ENCODE measurements at regions not wholly inside any gene's neighbourhood (a gene's known extent, or its start where the extent isn't known, plus 50 kb on each side); places are given as distances from the start of the nearest gene placed in this dataset.

GRCh38 chr13:61831026-61831425, 415.4 kb upstream of the PCDH20 start:
- H3K27ac ChIP-seq (ENCODE audit: low read depth, low read length), result no peak overlapping the region
- intact Hi-C loops (cut with micrococcal nuclease), result no loop called here
- H3K27me3 ChIP-seq (ENCODE audit: insufficient read depth, low read length), result no peaks in the 10 kb centered on the region
- H3K9me3 ChIP-seq (ENCODE audit: control insufficient read depth in 1 of 2, insufficient read depth in 1 of 2, low read depth in 1 of 2, low read length in 2 of 2), result 0 out of 4 replicates have a peak, but pooled peaks cover 0 to 4% of the 10 kb centered on the region in 2 experiments
- no peak for DNase-seq (ENCODE audit: low read depth, low spot score)
- no peaks in the 10 kb centered on the region for H3K79me2 ChIP-seq (ENCODE audit: insufficient read depth, low read length)
- H3K4me1 ChIP-seq (ENCODE audit: control insufficient read depth in 1 of 2, insufficient read depth in 2 of 2, low read length in 2 of 2), result no peaks in the 10 kb centered on the region
- BruUV-seq (replicated peaks), result no TSS peak
- no peak for TF ChIP-seq MAX (IDR thresholded peaks at IDR 0.05)
- TF ChIP-seq YY1 (IDR thresholded peaks at IDR 0.05; ENCODE audit: extremely low read depth, insufficient replicate concordance, low read depth, low read length), result no peak
- TF ChIP-seq, protein P1, sequence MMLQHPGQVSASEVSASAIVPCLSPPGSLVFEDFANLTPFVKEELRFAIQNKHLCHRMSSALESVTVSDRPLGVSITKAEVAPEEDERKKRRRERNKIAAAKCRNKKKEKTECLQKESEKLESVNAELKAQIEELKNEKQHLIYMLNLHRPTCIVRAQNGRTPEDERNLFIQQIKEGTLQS (IDR thresholded peaks at IDR 0.05), result no peak
- TF ChIP-seq JUND (IDR thresholded peaks at IDR 0.05), result no peak
- ChIA-PET CTCF (no interaction called here), RAD21 (ENCODE audit: low non-redundant PET in 1 of 2, low total read pairs in 2 of 2, uncharacterized antibody in 2 of 2, unreplicated experiment in 2 of 2) (no interaction called here), POLR2A (no interaction called here)
- no peaks in the 10 kb centered on the region for H3K9me2 ChIP-seq (ENCODE audit: insufficient read depth)
- no peak overlapping the region for H3K9ac ChIP-seq (ENCODE audit: low read length)
- H4K20me1 ChIP-seq (ENCODE audit: insufficient read depth), result no peaks in the 10 kb centered on the region
- H2AFZ ChIP-seq (ENCODE audit: low read depth, low read length, poor library complexity, severe bottlenecking), result no peak overlapping the region
- no peak overlapping the region for H3K4me2 ChIP-seq (ENCODE audit: low read length)
- H3K4me3 ChIP-seq (replicated peaks in 1 of 2; ENCODE audit: low read depth in 1 of 2, low read length in 2 of 2), result no peak overlapping the region
- no peaks in the 10 kb centered on the region for H3K36me3 ChIP-seq (ENCODE audit: control insufficient read depth in 1 of 2, insufficient read depth in 2 of 2, low read length in 2 of 2)
- ATAC-seq, result no peak

DNA sequence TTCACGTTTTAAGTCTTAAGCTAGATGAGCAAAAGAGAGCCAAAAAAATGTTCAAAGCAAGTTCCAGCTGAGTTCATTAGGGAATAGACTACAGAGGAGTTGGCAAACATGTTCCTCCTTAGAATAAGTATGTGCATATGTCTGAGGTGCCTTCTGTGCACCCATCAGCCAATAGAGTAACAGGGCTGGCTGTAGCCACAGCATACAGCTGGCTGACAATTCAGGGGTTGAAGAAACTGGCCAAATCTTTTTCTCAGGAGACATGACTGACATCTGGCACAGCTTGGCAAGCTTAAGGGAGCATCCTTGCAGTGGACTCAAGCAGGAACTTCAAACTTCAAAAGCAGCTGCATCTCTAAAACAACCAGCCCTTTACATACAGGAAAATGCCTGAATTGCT, 414.8 kb upstream of the PCDH20 start:
- Histone ChIP-seq H3K9ac (ENCODE audit: low read length) (no peak overlapping the region), H2AFZ (ENCODE audit: low read depth, low read length, poor library complexity, severe bottlenecking) (no peak overlapping the region)
- POLR2A ChIA-PET, result no interaction called here

More for the DNA sequence above, 414.8 kb upstream of the PCDH20 start:
- H3K4me2 ChIP-seq (ENCODE audit: low read length), result no peak overlapping the region
- ChIA-PET CTCF (no interaction called here), RAD21 (ENCODE audit: low non-redundant PET in 1 of 2, low total read pairs in 2 of 2, uncharacterized antibody in 2 of 2, unreplicated experiment in 2 of 2) (no interaction called here)
- no peaks in the 10 kb centered on the region for H3K79me2 ChIP-seq (ENCODE audit: insufficient read depth, low read length)
- TF ChIP-seq EZH2phosphoT487 (IDR thresholded peaks at IDR 0.05; ENCODE audit: borderline replicate concordance) (no peak), ZFX (IDR thresholded peaks at IDR 0.05) (no peak), ZNF274 (IDR thresholded peaks at IDR 0.05; ENCODE audit: low read depth, low read length) (no peak), MAX (IDR thresholded peaks at IDR 0.05) (no peak), CBX3 (IDR thresholded peaks at IDR 0.05; ENCODE audit: low read depth) (no peak), CEBPB (IDR thresholded peaks at IDR 0.05; ENCODE audit: low read depth) (no peak), SRF (IDR thresholded peaks at IDR 0.05; ENCODE audit: low read depth) (no peak), YY1 (IDR thresholded peaks at IDR 0.05; ENCODE audit: extremely low read depth, insufficient replicate concordance, low read depth, low read length) (no peak), ELF1 (IDR thresholded peaks at IDR 0.05; ENCODE audit: borderline replicate concordance, low read depth) (no peak), EZH2 (IDR thresholded peaks at IDR 0.05) (no peak), SIN3A (IDR thresholded peaks at IDR 0.05; ENCODE audit: low read depth) (no peak)
- TF ChIP-seq, protein P2, sequence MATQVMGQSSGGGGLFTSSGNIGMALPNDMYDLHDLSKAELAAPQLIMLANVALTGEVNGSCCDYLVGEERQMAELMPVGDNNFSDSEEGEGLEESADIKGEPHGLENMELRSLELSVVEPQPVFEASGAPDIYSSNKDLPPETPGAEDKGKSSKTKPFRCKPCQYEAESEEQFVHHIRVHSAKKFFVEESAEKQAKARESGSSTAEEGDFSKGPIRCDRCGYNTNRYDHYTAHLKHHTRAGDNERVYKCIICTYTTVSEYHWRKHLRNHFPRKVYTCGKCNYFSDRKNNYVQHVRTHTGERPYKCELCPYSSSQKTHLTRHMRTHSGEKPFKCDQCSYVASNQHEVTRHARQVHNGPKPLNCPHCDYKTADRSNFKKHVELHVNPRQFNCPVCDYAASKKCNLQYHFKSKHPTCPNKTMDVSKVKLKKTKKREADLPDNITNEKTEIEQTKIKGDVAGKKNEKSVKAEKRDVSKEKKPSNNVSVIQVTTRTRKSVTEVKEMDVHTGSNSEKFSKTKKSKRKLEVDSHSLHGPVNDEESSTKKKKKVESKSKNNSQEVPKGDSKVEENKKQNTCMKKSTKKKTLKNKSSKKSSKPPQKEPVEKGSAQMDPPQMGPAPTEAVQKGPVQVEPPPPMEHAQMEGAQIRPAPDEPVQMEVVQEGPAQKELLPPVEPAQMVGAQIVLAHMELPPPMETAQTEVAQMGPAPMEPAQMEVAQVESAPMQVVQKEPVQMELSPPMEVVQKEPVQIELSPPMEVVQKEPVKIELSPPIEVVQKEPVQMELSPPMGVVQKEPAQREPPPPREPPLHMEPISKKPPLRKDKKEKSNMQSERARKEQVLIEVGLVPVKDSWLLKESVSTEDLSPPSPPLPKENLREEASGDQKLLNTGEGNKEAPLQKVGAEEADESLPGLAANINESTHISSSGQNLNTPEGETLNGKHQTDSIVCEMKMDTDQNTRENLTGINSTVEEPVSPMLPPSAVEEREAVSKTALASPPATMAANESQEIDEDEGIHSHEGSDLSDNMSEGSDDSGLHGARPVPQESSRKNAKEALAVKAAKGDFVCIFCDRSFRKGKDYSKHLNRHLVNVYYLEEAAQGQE (IDR thresholded peaks at IDR 0.05; ENCODE audit: low read depth), result no peak
- 0 out of 4 replicates have a peak, but pooled peaks cover 0 to 4% of the 10 kb centered on the region in 2 experiments for H3K9me3 ChIP-seq (ENCODE audit: control insufficient read depth in 1 of 2, insufficient read depth in 1 of 2, low read depth in 1 of 2, low read length in 2 of 2)
- H3K4me3 ChIP-seq (replicated peaks in 1 of 2; ENCODE audit: low read depth in 1 of 2, low read length in 2 of 2), result no peak overlapping the region
- no peaks in the 10 kb centered on the region for H3K9me2 ChIP-seq (ENCODE audit: insufficient read depth)
- no peaks in the 10 kb centered on the region for H3K4me1 ChIP-seq (ENCODE audit: control insufficient read depth in 1 of 2, insufficient read depth in 2 of 2, low read length in 2 of 2)
- no TSS peak for BruUV-seq (replicated peaks)
- H3K27me3 ChIP-seq (ENCODE audit: insufficient read depth, low read length), result no peaks in the 10 kb centered on the region
- ATAC-seq, result no peak
- no peaks in the 10 kb centered on the region for H4K20me1 ChIP-seq (ENCODE audit: insufficient read depth)
- DNase-seq (ENCODE audit: low read depth, low spot score), result no peak
- no peak overlapping the region for H3K27ac ChIP-seq (ENCODE audit: low read depth, low read length)
- no peaks in the 10 kb centered on the region for H3K36me3 ChIP-seq (ENCODE audit: control insufficient read depth in 1 of 2, insufficient read depth in 2 of 2, low read length in 2 of 2)
- intact Hi-C loops (cut with micrococcal nuclease), result no loop called here

Data from HCT116 (cell line).